HG03558 (cell line): ENCODE measurements at regions not wholly inside any gene's neighbourhood (a gene's known extent, or its start where the extent isn't known, plus 50 kb on each side); places are given as distances from the start of the nearest gene placed in this dataset.

Experiments
- ATAC-seq: cut with Tn5 transposase; IDR thresholded peaks from one replicate; pipeline ENCODE4 v1.9.1; 2021; ENCODE audit warnings: moderate number of reproducible peaks; ENCODE audit not compliant: unreplicated experiment; ENCODE audit errors: extremely low read depth

DNA sequence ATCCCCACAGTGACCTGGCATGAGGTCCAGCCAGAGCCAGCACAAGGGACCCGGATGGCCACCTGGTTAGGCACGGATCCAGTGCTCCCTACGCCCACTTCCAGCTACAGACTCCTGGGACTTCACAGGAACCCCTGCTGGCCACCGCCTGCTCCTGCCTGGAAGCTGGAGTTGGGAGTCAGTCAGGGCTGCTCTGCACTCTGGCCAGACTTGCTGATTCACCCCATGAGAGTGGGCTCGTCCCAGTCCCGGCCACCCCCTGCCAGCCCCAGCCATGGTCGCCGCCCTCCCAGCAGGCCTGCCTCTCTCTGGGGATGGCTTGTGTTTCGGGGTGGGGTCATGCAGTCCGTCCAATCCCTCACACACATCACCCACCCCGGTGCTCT, 125.8 kb downstream of the DLL1 start:
- no peak for ATAC-seq

DNA sequence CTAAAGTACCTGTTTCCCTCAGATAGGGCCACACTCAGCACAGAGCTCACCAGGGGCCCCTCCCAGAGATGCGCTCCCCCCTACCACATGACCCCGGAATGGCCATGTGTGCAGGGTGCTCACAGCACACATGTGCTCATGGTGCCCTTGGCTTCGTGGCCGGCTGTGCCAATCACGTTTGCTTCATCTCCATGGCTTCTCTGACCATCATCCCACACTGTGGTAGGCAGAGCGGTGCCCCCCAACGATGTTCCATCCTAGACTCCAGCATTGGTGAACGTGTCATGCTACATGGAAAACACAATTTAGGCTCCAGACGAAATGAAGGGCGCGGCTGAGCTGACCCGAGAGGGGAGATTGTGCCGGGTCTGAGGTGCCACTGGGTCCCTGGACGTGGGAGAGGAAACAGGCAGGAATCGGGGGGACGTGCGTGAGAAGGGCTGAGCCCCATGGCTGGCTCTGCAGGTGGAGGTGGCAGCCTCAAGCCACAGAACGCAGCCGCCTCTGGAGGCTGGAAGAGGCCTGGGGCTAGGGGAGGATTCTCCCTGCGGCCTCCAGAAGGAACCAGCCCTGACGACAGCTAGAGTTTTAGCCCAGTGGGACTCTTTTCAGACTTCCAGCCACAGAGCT, 126.5 kb downstream of the DLL1 start:
- no peak for ATAC-seq

DNA sequence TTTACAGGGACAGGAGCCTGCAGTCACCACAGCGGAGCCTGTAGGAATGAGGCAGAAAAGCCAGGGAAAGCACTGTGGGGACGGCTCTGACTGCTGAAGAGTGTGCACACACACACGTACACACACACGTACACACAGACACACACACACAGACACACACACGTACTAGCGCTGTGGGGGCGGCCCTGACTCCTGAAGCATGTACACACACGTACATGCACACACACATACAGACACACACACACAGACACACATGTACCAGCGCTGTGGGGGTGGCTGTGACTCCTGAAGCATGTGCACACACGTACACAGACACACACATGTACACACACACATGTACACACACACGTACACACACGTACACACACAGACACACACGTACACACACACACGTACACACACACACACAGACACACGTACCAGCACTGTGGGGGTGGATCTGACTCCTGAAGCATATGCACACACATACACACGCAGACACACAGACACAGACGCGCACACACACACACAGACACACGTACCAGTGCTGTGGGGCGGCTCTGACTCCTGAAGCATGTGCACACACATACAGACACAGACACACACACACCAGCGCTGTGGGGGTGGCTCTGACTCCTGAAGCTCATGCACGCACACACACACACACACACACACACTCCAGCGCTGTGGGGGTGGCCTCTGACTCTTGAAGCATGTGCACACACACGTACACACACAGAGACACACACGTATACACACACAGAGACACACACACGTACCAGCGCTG, 127.3 kb downstream of the DLL1 start:
- ATAC-seq, result no peak

DNA sequence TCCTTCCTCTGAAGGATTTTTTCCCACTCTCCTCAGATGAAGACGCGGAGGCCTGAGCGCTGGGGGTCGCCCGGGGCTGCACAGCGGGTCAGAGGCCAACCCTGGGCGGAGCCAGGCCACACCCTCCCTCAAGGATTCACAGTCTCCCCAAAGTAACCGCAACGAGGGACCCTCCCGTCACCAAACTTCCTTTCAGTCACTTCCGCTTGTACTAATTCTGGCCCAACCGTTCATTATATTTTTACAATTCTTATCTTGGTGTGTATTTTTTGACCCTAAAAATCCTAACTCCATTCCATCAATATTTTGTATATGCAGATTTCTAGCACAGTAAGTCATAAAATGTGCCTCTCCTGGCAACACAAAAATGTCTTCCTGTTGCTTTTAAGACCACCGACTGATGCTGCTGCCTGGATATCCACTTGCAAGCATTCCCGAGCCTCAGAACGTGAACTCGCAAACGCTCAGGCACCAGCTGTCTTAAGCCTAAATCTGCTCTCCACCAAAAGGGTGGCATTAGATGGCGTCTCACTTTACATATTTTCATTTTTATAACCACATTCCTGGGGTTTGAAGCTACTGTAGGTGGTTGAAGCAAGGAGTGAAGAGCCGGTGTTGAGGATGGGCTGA, 128.0 kb downstream of the DLL1 start:
- no peak for ATAC-seq

DNA sequence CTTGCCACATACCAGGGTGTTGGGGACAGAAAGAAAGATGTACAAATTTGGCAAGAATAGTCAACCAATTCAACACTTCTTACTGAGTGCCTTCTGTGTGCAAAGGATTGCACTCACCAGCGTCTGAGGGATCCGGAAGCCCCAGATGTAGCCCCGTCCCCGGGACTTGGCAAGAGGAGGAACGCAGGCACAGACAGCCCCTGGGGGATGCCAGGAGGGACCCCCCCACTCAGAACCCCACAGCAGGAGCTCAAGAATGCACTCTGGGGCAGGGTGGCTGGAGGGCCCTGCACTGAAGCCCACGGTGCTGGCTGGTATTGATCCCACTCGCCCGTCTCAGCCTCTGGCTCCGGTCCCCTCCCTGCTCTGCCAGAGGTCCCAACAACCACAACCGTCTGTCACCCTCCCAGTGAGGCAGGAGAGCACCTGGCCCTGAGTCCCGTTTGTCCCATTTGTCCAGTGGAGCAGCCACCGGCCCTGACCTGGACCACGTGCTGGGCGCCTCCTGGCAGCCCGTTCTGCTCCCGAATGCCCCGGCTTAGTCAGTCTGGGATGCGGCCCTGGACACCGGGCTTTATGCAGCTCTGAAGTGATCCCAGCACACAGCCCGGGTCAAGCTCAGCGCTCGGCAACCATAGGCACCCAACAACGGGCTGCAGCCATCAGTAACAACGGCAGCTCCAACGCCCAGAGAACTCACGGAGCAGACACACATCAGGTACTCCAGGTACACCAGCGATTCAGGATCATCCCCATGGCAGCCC, 128.7 kb downstream of the DLL1 start:
- ATAC-seq, result no peak

DNA sequence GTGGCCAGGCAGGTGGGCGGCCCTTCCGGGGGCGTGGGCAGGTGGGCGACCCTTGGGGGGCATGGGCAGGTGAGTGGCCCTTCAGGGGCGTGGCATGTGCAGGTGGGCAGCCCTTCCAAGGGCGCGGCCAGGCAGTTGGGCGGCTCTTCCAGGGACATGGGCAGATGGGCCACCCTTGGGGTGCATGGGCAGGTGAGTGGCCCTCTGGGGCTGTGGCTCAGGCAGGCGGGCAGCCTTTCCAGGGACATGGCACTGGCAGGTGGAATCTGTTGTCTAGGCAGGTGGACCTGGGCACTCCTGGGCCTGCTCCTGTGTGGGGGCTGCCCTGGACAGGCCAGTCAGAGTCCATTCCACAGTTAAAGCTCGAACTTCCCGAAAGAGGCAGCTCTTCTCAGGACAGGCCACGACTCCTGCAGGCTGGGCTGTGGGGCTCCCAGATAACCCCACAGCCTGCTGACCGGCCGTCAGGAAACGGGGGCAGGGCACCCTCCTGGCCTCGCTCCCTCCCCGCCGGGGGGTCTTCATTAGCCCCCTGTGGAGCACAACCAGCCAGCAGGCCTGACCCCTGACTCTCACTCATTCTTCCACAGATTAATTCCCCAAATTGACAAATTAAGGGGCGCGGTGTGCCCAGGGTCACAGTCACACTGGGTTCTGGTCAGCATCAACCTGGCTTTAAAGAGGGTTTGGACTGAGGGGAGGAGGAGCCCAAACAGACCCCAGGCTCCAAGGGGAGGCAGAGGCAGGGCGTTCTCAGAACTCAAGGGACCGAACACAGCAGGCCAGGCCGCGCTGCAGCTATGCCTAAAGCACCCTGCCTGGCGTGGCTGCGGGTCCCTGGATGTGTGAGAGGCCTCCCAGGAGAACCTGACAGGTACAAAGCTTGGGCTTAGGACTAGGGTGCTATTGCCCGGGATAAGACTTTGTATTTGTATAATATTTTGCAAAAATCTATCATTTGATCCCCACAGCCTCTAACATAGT, 130.0 kb downstream of the DLL1 start:
- ATAC-seq, result no peak

DNA sequence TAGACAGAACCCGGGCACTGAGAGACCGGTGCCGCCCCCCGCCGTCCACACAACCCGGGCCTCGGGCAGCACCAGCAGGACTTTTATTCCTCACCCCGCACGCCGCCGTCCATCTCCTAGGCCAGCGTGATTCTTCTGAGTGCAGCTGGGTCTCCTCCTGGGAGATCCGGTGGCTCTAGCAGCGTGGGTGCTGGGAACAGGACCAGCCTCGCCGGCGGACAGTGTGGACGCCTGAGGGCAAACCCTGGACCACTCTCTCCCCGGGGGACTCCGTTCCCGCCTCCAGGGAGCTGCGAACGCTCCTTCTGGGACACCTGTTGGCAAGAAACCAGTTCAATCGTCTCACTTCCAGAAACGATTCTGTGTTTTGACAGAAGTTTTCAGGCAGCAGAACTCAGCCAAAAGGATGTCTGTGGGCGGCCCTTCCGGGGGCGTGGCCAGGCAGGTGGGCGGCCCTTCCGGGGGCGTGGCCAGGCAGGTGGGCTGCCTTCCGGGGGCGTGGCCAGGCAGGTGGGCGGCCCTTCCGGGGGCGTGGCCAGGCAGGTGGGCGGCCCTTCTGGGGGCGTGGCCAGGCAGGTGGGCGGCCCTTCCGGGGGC, 130.7 kb downstream of the DLL1 start:
- no peak for ATAC-seq

DNA sequence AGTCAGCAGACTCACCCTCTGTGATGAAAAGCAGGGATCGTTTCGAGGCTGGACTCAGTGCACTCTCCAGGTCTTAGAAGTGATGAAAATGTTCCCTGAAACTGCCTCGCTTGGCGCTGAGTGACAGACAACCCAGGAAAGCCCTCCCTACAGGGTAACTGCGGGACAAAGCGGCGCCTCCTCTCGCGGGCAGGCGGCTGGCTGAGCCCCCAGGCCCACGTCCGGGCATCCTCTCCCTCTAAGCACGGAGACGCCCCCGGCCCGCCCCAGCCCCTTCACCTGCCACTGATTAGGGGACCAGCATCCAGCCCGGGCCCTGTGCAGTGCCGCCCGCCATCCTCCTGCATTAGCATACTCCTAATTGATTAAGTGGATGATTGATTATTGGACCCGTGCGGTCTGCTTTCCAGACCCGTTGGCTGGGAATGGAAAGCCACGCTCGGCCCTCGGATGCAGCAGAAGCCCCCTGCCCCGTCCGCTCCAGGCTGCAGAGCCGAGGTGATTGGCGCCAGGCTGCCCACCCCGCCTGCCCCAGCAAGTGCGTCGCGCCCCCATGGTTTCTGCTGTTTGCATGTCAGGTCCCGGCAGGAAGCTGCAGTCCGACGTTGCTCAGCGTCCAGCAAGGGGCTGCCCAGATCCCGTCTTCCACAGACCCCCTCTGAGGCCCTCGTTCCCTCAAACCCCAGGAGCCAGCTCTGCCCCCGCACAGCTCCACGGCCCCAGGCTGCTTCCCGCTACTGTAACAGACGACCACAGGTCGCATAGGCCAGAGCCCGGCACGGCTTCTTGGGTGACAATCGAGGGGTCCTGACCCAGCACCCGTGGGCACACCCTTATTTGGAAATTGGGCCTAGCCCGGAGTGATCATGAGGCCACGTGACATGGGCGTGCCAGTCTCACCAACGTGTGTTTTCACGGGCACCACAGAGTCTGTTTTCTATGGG, 131.6 kb downstream of the DLL1 start:
- no peak for ATAC-seq

DNA sequence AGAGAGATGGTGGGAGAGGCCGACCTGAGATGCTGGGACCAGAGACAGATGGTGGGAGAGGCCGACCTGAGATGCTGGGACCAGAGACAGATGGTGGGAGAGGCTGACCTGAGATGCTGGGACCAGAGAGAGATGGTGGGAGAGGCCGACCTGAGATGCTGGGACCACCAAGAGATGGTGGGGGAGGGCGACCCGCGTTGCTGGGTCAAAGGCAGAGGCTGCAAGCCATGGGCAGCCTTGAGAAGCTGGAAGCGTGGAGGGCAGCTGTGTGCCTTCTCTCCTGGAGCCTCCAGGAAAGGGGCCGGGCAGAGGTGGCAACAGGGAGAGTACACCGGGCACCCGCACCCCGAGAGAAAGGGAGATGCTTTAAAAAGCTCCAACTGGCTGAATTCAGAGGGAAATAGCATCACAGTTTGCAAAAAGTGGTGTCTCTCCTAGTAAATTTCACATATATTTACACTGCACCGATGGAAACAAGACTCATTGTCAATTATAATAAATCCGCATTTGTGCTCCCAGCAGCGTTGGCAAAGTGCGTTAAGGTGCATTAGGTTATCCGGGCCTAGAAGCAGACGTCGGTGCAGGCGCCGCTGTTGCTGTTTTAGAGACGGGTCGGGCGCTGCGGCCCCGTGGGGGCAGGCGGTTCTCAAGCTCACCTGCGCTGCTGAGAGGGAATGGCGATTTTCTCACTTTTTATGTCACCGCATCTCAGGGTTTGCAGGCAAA, 132.4 kb downstream of the DLL1 start:
- no peak for ATAC-seq

DNA sequence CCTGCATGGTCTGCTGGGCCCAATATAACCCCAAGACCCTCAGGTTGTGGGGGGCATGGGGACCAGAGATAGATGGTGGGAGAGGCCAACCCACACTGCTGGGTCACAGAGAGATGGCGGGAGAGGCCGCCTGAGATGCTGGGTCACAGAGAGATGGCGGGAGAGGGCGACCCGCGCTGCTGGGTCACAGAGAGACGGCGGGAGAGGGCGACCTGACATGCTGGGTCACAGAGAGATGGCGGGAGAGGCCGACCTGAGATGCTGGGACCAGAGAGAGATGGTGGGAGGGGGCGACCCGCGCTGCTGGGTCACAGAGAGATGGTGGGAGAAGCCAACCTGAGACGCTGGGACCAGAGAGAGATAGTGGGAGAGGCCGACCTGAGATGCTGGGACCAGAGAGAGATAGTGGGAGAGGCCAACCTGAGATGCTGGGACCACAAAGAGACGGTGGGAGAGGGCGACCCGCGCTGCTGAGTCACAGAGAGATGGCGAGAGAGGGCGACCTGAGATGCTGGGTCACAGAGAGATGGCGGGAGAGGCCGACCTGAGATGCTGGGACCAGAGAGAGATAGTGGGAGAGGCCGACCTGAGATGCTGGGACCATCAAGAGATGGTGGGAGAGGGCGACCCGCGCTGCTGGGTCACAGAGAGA, 133.2 kb downstream of the DLL1 start:
- no peak for ATAC-seq

DNA sequence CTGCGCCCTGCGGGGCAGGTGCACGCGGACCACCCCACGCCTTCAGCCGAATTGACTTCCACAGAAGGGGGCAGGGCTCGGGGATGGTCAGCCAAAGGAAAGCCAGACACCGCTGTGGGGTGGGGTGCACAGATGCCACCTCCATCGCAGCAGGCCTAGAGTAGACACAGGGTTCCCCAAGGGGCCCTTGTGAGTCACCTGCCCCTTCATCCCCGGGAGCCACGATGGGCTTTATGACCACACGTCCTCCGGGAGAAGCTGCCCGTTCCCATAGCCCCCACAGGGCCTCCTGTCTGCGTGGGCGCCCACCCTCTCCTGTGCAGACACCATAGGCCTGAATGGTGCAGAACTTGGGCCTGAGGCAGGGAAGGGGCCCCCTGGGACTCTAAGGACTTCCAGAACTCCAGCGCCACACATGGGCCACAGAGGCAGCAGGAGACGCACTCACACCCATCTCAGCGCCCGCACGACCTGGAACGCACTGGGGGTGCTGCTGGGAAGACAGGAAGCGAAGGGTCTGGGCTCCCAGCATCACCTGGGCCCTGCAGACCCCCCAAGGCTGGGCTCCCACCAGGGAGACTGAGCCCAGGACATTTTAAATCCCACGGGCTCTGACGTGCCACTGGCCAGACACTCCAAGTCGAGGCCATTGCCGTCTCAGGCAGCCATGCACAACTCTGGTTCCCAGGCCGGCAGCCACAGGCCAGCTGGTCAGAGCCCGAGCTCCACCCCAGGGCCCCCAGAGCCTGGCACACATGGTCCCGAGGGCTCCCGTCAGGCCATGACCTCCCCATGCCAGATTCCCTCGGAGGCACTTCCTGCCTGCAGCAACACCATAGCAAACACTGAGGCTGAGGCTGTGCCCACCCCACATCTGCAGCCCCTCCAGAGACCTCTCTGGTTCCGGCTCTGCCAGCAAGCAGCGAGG, 134.2 kb downstream of the DLL1 start:
- ATAC-seq, result no peak

DNA sequence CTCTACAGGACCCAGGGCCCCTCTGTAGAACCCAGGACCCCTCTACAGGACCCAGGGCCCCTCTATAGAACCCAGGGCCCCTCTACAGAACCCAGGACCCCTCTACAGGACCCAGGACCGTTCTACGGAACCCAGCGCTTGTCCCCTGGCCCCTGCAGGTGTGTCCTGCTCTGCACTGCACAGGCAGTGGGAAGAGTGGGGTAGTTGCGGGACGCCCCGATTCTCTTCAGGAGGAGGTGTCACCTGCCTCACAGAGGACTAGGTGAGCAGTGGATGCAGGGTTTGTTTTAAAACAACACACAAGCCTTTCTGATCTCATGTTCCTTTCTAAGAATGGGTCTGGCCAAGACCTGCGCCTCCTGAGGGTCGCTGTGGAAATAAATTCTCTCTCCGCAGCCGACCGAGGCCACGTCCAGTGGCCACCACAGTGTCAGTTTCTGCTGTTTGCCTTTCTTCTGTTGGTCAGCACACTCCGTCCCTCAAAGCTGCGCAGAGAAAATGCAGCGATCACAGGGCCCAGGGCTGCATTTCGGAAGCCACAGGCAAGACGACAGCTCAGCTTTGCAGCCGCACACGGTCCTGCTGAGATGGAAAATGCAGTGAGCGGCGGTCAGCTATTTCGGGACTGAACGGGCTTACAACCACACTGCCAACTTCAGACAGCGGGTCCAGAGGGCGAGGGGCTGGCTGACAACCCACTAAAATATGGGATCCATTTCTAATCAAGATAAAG, 135.2 kb downstream of the DLL1 start:
- ATAC-seq, result no peak

DNA sequence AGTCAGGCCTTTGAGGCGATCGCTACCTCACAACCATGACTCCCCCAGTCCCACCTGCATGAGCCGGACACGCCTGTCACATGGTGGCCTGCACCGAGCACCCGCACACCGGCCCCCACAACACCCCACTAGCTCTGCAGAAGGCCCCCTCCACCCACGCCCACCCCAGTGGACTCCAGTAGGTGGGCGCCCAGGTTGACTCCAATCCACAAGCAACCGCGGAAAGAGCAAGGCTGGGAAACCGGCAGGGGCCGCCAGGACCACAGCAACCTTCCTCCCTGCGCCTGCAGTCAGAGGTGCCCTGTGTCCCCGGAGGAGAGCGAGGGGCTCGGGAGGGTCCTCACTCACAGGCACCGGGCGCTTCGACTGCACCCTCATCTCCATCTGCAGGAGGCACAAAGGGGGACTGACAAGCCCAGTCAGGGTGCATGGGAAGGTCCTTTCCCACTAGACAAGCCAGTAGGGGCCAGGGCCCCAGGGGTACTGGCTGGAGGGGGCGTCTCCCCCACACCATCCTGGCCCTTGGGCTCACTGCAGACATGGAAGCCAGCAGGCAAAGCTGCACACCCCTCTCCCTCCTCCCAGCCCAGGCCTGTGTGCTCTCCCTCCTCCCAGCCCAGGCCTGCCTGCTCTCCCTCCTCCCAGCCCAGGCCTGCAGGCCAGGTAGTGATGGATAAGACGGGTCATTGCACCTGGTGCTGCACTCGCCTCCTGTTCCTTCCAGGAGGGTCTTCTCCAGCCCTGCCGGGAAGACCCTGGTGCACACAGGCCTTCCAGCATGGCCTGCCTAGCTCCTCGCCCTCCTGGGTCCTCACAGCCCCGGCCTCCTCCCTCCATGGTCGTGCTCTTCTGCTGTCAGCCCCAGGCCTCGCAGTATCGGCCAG, 137.2 kb downstream of the DLL1 start:
- ATAC-seq, result no peak

DNA sequence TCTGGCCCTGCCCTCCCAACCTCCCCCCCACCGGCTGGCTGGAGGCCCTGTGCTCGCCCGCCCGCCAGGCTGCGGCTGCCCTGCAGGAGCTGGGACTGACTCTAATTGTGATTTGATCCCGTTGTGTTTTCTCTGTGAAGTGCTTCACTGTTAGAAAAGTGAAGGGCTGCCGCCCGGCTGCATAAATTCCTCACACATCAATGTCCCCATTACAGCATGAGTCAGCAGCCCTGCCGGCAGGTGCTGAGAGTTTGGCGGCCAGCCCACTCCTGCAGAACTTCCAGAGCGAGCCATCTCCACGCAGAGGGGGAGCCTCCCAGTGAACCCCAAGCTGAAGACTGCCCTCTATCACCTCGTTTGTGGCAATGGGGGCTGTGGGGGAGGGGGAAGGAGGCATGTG, 137.9 kb downstream of the DLL1 start:
- ATAC-seq, result no peak
